Tibial nerve (tissue), 4 donors: ENCODE measurements at regions not wholly inside any gene's neighbourhood (a gene's known extent, or its start where the extent isn't known, plus 50 kb on each side); places are given as distances from the start of the nearest gene placed in this dataset.

ENCODE experiments used
- DNase-seq, 2 donors: peaks; one replicate each; pipeline ENCODE4 v3.0.0-alpha.2; 2019; ENCODE audit warnings: low spot score in 2 of 2
- H3K27ac ChIP-seq, 4 donors: fragments of 200-600 bp; sonication (generic) in 3 of 4; one replicate each; pipeline ENCODE4 v1.5.1; 2017 to 2019; ENCODE audit warnings: mild to moderate bottlenecking in 1 of 4
- H3K27me3 ChIP-seq, 2 donors: fragments of 200-600 bp; sonication (generic) in 1 of 2; one replicate each; pipeline versions ENCODE4 v1.5.1 to v1.6.0; 2017 to 2019
- H3K36me3 ChIP-seq, 3 donors: fragments of 200-600 bp; sonication (generic); one replicate each; pipeline ENCODE4 v1.5.1; 2018 to 2019
- H3K4me1 ChIP-seq, 4 donors: fragments of 200-600 bp; sonication (generic) in 3 of 4; one replicate each; pipeline ENCODE4 v1.5.1; 2017 to 2019
- H3K4me3 ChIP-seq, 4 donors: fragments of 200-600 bp; sonication (generic) in 3 of 4; one replicate each; pipeline ENCODE4 v1.5.1; 2017 to 2019; ENCODE audit warnings: mild to moderate bottlenecking in 1 of 4, moderate library complexity in 1 of 4
- H3K9me3 ChIP-seq, 4 donors: fragments of 200-600 bp; sonication (generic) in 3 of 4; one replicate each; pipeline ENCODE4 v1.5.1; 2017 to 2019
- CTCF ChIP-seq, 5 experiments: fragments of 200-600 bp in 3 of 5; fragments of 450-650 bp in 2 of 5; sonication (generic) in 3 of 5; IDR thresholded peaks; one replicate each; pipeline ENCODE4 v1.5.1; 2016 to 2019; ENCODE audit warnings: antibody characterized with exemption in 5 of 5, mild to moderate bottlenecking in 3 of 5, moderate library complexity in 2 of 5
- EP300 ChIP-seq, 2 donors: sonication (generic); formaldehyde crosslinking; IDR thresholded peaks; one replicate each; pipeline ENCODE4 v1.6.1; 2017; ENCODE audit warnings: antibody characterized with exemption in 2 of 2, mild to moderate bottlenecking in 1 of 2
- POLR2A ChIP-seq, 2 donors: fragments of 450-650 bp; IDR thresholded peaks; one replicate each; pipeline ENCODE4 v1.6.1; 2017; ENCODE audit warnings: antibody characterized with exemption in 2 of 2, mild to moderate bottlenecking in 2 of 2, moderate library complexity in 2 of 2
- WGBS, 2 donors: methylation state at CpG; one replicate each; pipeline ENCODE4 v1.1.5; 2018; 5-methylcytosine and 5-hydroxymethylcytosine counted together

GRCh38 chr4:173910891-173911290, 372.6 kb downstream of the FBXO8 start:
- DNase-seq: no peak
- 87 to 93% methylated on average over 4 of the region's 4 CpGs for whole genome bisulfite sequencing, 2 donors

GRCh38 chr4:173909294-173909693, 374.2 kb downstream of the FBXO8 start:
- 91 to 95% methylated on average over 3 of the region's 3 CpGs for WGBS, 2 donors

More at GRCh38 chr4:173910891-173911290, 372.6 kb downstream of the FBXO8 start:
- Histone ChIP-seq H3K36me3 (no peaks in the 10 kb centered on the region), H3K4me1 (peaks cover 0 to under 1% (median 0%) of the 10 kb centered on the region in 4 donors), H3K9me3 (no peaks in the 10 kb centered on the region), H3K27me3 (no peaks in the 10 kb centered on the region), H3K4me3 (no peak overlapping the region), H3K27ac (no peak overlapping the region)
- TF ChIP-seq POLR2A (IDR thresholded peaks at IDR 0.05) (no peak), EP300 (IDR thresholded peaks at IDR 0.05) (no peak), CTCF (IDR thresholded peaks at IDR 0.05) (no peak)

GRCh38 chr4:173899813-173900212, 369.8 kb upstream of the HAND2 start:
- no peaks in the 10 kb centered on the region for H3K9me3 ChIP-seq
- 84 to 100% methylated on average over 2 of the region's 2 CpGs for WGBS, 2 donors

More at GRCh38 chr4:173909294-173909693, 374.2 kb downstream of the FBXO8 start:
- Histone ChIP-seq H3K27ac (no peak overlapping the region), H3K4me3 (no peak overlapping the region), H3K36me3 (no peaks in the 10 kb centered on the region), H3K27me3 (no peaks in the 10 kb centered on the region), H3K4me1 (no peaks in the 10 kb centered on the region), H3K9me3 (no peaks in the 10 kb centered on the region)
- TF ChIP-seq EP300 (IDR thresholded peaks at IDR 0.05) (no peak), POLR2A (IDR thresholded peaks at IDR 0.05) (no peak), CTCF (IDR thresholded peaks at IDR 0.05) (no peak)
- DNase-seq: no peak

GRCh38 chr4:173891072-173891471, 361.0 kb upstream of the HAND2 start:
- Histone ChIP-seq H3K27me3 (no peaks in the 10 kb centered on the region), H3K4me1 (no peaks in the 10 kb centered on the region), H3K36me3 (no peaks in the 10 kb centered on the region), H3K4me3 (no peak overlapping the region), H3K27ac (no peak overlapping the region), H3K9me3 (peaks cover 0 to 15% (median 0%) of the 10 kb centered on the region in 4 donors)
- DNase-seq: no peak
- TF ChIP-seq POLR2A (IDR thresholded peaks at IDR 0.05) (no peak), CTCF (IDR thresholded peaks at IDR 0.05) (no peak), EP300 (IDR thresholded peaks at IDR 0.05) (no peak)
- WGBS, 2 donors: 84 to 90% methylated on average over 3 of the region's 3 CpGs

More at GRCh38 chr4:173899813-173900212, 369.8 kb upstream of the HAND2 start:
- Histone ChIP-seq H3K36me3 (no peaks in the 10 kb centered on the region), H3K27ac (no peak overlapping the region), H3K27me3 (no peaks in the 10 kb centered on the region), H3K4me1 (no peaks in the 10 kb centered on the region), H3K4me3 (no peak overlapping the region)
- DNase-seq: no peak
- TF ChIP-seq POLR2A (IDR thresholded peaks at IDR 0.05) (no peak), CTCF (IDR thresholded peaks at IDR 0.05) (no peak), EP300 (IDR thresholded peaks at IDR 0.05) (no peak)

- peaks cover 0 to 11% (median 0%) of the 10 kb centered on the region in 4 donors for H3K4me1 ChIP-seq
- 86 to 92% methylated on average over 4 of the region's 4 CpGs for WGBS, 2 donors
- no peaks in the 10 kb centered on the region for H3K36me3 ChIP-seq
- no peak overlapping the region for H3K4me3 ChIP-seq
- peaks cover 0 to 17% (median 0%) of the 10 kb centered on the region in 4 donors for H3K9me3 ChIP-seq
- H3K27ac ChIP-seq: no peak overlapping the region
- TF ChIP-seq EP300 (IDR thresholded peaks at IDR 0.05): no peak
- no peak for TF ChIP-seq POLR2A (IDR thresholded peaks at IDR 0.05)
- TF ChIP-seq CTCF (IDR thresholded peaks at IDR 0.05): no peak
- DNase-seq: no peak
- no peaks in the 10 kb centered on the region for H3K27me3 ChIP-seq
These were observed 353.8 kb upstream of the HAND2 start for GRCh38 chr4:173883821-173884220.
